ENCODE measurements at regions not wholly inside any gene's neighbourhood (a gene's known extent, or its start where the extent isn't known, plus 50 kb on each side); places are given as distances from the start of the nearest gene placed in this dataset.

DNA sequence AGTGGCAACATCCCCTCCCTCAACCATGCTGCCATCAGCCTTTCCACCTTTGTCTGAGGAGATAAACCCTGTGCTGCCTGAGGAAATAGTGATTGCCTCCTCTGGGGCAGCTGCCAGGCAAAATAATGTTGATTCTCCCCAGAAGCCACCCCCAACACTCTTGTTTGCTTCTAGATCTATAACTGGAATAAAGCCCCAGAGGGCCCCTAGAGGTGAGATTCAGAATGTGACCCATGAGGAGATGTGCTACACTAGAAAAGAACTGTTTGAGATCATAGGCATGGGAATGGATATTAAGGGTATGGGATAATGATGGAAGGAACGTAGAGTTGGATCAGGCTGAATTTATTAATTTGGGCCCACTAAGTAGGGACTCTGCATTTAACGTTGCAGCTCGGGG, 116.3 kb upstream of the RMP24 start:
- no peak for TF ChIP-seq RFX5 (IDR thresholded peaks at IDR 0.05)
- no peak for TF ChIP-seq CTCF (IDR thresholded peaks at IDR 0.05)
- no peak for TF ChIP-seq NR3C1 (IDR thresholded peaks at IDR 0.05)
- no peak for TF ChIP-seq ZSCAN20 (CRISPR knock-in tag; IDR thresholded peaks at IDR 0.05)
- TF ChIP-seq POLR2A (IDR thresholded peaks at IDR 0.05; ENCODE audit: low read length) = no peak
- no peak for TF ChIP-seq CEBPB (IDR thresholded peaks at IDR 0.05)
- no peak for TF ChIP-seq KDM1A (IDR thresholded peaks at IDR 0.05; ENCODE audit: low read depth)
- no peak for TF ChIP-seq JUN (IDR thresholded peaks at IDR 0.05)
- TF ChIP-seq ELK1 (IDR thresholded peaks at IDR 0.05; ENCODE audit: low read depth, low read length) = no peak
- no peak for TF ChIP-seq RCOR1 (IDR thresholded peaks at IDR 0.05; ENCODE audit: low read depth, low read length)
- TF ChIP-seq REST (IDR thresholded peaks at IDR 0.05) = no peak
- TF ChIP-seq MYC (IDR thresholded peaks at IDR 0.05; ENCODE audit: borderline replicate concordance, low read length) = no peak
- TF ChIP-seq ZNF302 (CRISPR knock-in tag; IDR thresholded peaks at IDR 0.05) = no peak
